ENCODE measurements at regions not wholly inside any gene's neighbourhood (a gene's known extent, or its start where the extent isn't known, plus 50 kb on each side); places are given as distances from the start of the nearest gene placed in this dataset.

- FAIRE-seq = no peak
- no peak for TF ChIP-seq CTCF (IDR thresholded peaks at IDR 0.05; ENCODE audit: insufficient read depth, missing control alignments)
- no peak for DNase-seq (ENCODE audit: insufficient read length, low spot score)
These were observed 621.4 kb downstream of the POM121L12 start for GRCh38 chr7:53656881-53657280.

- TF ChIP-seq CTCF (IDR thresholded peaks at IDR 0.05; ENCODE audit: insufficient read depth, missing control alignments) = no peak
- DNase-seq (ENCODE audit: insufficient read length, low spot score) (no peak), FAIRE-seq (no peak)
These were observed 622.2 kb downstream of the POM121L12 start for GRCh38 chr7:53657586-53657985.

GRCh38 chr7:53658951-53659350 is 623.5 kb downstream of the POM121L12 start:
- TF ChIP-seq CTCF (IDR thresholded peaks at IDR 0.05; ENCODE audit: insufficient read depth, missing control alignments) = no peak
- FAIRE-seq = no peak
- DNase-seq (ENCODE audit: insufficient read length, low spot score) = no peak

- no peak for TF ChIP-seq CTCF (IDR thresholded peaks at IDR 0.05; ENCODE audit: insufficient read depth, missing control alignments)
- no peak for FAIRE-seq
These were observed 626.3 kb downstream of the POM121L12 start for GRCh38 chr7:53661645-53662217.

GRCh38 chr7:53672681-53673080 is 637.2 kb downstream of the POM121L12 start:
- no peak for DNase-seq (ENCODE audit: insufficient read length, low spot score)
- no peak for TF ChIP-seq CTCF (IDR thresholded peaks at IDR 0.05; ENCODE audit: insufficient read depth, missing control alignments)
- FAIRE-seq = no peak

More at GRCh38 chr7:53661645-53662217, 626.3 kb downstream of the POM121L12 start:
- no peak for DNase-seq (ENCODE audit: insufficient read length, low spot score)

- TF ChIP-seq CTCF (IDR thresholded peaks at IDR 0.05; ENCODE audit: insufficient read depth, missing control alignments) = no peak
- DNase-seq (ENCODE audit: insufficient read length, low spot score) (no peak), FAIRE-seq (no peak)
These were observed 640.4 kb downstream of the POM121L12 start for GRCh38 chr7:53675835-53676234.

GRCh38 chr7:53684693-53685092 is 649.3 kb downstream of the POM121L12 start:
- DNase-seq (ENCODE audit: insufficient read length, low spot score) (no peak), FAIRE-seq (no peak)
- TF ChIP-seq CTCF (IDR thresholded peaks at IDR 0.05; ENCODE audit: insufficient read depth, missing control alignments) = no peak
